GM23338 (cell line): ENCODE measurements at regions not wholly inside any gene's neighbourhood (a gene's known extent, or its start where the extent isn't known, plus 50 kb on each side); places are given as distances from the start of the nearest gene placed in this dataset.

Experiments
- ATAC-seq: fragments of 200-7000 bp; cut with Tn5 transposase; 3 replicates; pipeline ENCODE4 v1.9.1; 2020
- DNase-seq: peaks from one replicate; pipeline ENCODE4 v3.0.0-alpha.2; 2015; ENCODE audit warnings: low spot score
- H2AFZ ChIP-seq: fragments of 200-600 bp; sonication (generic); 2 replicates; pipeline ENCODE4 v1.8.0; 2016; ENCODE audit warnings: antibody characterized with exemption, mild to moderate bottlenecking, moderate library complexity
- H3F3A ChIP-seq: fragments of 200-600 bp; sonication (generic); replicated peaks from 2 replicates; pipeline ENCODE4 v1.8.0; 2017; ENCODE audit warnings: antibody characterized with exemption, mixed run types, low read depth
- H3K27ac ChIP-seq: fragments of 200-600 bp; sonication (generic); 2 replicates; pipeline ENCODE4 v1.6.1; 2016; ENCODE audit warnings: low read depth
- H3K27me3 ChIP-seq: fragments of 200-600 bp; sonication (generic); 2 replicates; pipeline ENCODE4 v1.8.0; 2016; ENCODE audit warnings: mild to moderate bottlenecking, mixed run types, moderate library complexity; ENCODE audit not compliant: insufficient read depth
- H3K36me3 ChIP-seq: fragments of 200-600 bp; sonication (generic); 2 replicates; pipeline ENCODE4 v1.8.0; 2016; ENCODE audit warnings: mild to moderate bottlenecking; ENCODE audit not compliant: insufficient read depth
- H3K4me1 ChIP-seq: fragments of 200-600 bp; sonication (generic); 2 replicates; pipeline ENCODE4 v1.8.0; 2016; ENCODE audit warnings: mild to moderate bottlenecking, moderate library complexity; ENCODE audit not compliant: insufficient read depth
- H3K4me2 ChIP-seq: fragments of 200-600 bp; sonication (generic); 2 replicates; pipeline ENCODE4 v1.7.1; 2017; ENCODE audit warnings: mixed run types
- H3K4me3 ChIP-seq: fragments of 200-600 bp; sonication (generic); 2 replicates; pipeline ENCODE4 v1.6.1; 2016; ENCODE audit warnings: mixed run types
- H3K79me2 ChIP-seq: fragments of 200-600 bp; sonication (generic); replicated peaks from 2 replicates; pipeline ENCODE4 v1.8.0; 2017; ENCODE audit warnings: mild to moderate bottlenecking; ENCODE audit not compliant: insufficient read depth
- H3K9me2 ChIP-seq: fragments of 200-600 bp; sonication (generic); 2 replicates; pipeline ENCODE4 v1.8.0; 2017; ENCODE audit not compliant: insufficient read depth
- H4K20me1 ChIP-seq: fragments of 200-600 bp; sonication (generic); replicated peaks from 2 replicates; pipeline ENCODE4 v1.8.0; 2017; ENCODE audit warnings: mild to moderate bottlenecking; ENCODE audit not compliant: insufficient read depth
- H3K27ac Mint-ChIP-seq: 2 replicates; pipeline ENCODE4 v1.8.0; 2020; ENCODE audit warnings: inconsistent platforms, mild to moderate bottlenecking, moderate library complexity, mixed read lengths
- H3K27me3 Mint-ChIP-seq: 3 replicates; pipeline ENCODE4 v1.8.0; 2022; ENCODE audit warnings: low read depth, mild to moderate bottlenecking, moderate library complexity, mixed read lengths, inconsistent platforms; ENCODE audit not compliant: insufficient read depth, poor library complexity
- H3K36me3 Mint-ChIP-seq: 3 replicates; pipeline ENCODE4 v1.8.0; 2021; ENCODE audit warnings: low read depth, mild to moderate bottlenecking, inconsistent platforms, moderate library complexity, mixed read lengths
- H3K4me1 Mint-ChIP-seq: 3 replicates; pipeline ENCODE4 v1.8.0; 2020; ENCODE audit warnings: mild to moderate bottlenecking, inconsistent platforms, mixed read lengths
- H3K4me3 Mint-ChIP-seq: 3 replicates; pipeline ENCODE4 v1.8.0; 2021; ENCODE audit warnings: moderate library complexity, mild to moderate bottlenecking, inconsistent platforms, mixed read lengths
- H3K9me3 Mint-ChIP-seq: 3 replicates; pipeline ENCODE4 v1.8.0; 2020; ENCODE audit warnings: moderate library complexity, mild to moderate bottlenecking, inconsistent platforms, mixed read lengths
- CREB1 ChIP-seq: fragments of 250-450 bp; sonication (Bioruptor Pico); IDR thresholded peaks from 2 replicates; pipeline ENCODE4 v1.5.0; 2020; ENCODE audit warnings: low read depth, mild to moderate bottlenecking, moderate library complexity
- EZH2 ChIP-seq: fragments of 200-600 bp; sonication (generic); IDR thresholded peaks from one replicate; pipeline ENCODE4 v1.8.0; 2017; ENCODE audit warnings: antibody characterized with exemption, mild to moderate bottlenecking, low read depth; ENCODE audit not compliant: unreplicated experiment
- EZH2phosphoT487 ChIP-seq: fragments of 200-600 bp; sonication (generic); IDR thresholded peaks from one replicate; pipeline ENCODE4 v1.8.1; 2018; ENCODE audit warnings: antibody characterized with exemption; ENCODE audit not compliant: unreplicated experiment
- NANOG ChIP-seq: IDR thresholded peaks from 2 replicates; pipeline ENCODE4 v1.6.1; 2016; ENCODE audit warnings: antibody characterized with exemption, borderline replicate concordance
- POLR2AphosphoS5 ChIP-seq: IDR thresholded peaks from 2 replicates; pipeline ENCODE4 v1.6.1; 2016; ENCODE audit warnings: antibody characterized with exemption, low read depth
- ZNF114 ChIP-seq: fragments of 250-450 bp; sonication (Bioruptor Pico); IDR thresholded peaks from 2 replicates; pipeline ENCODE4 v1.5.0; 2020; ENCODE audit warnings: mild to moderate bottlenecking, moderate library complexity
- ZNF331 ChIP-seq: fragments of 250-450 bp; sonication (Bioruptor Pico); IDR thresholded peaks from 2 replicates; pipeline ENCODE4 v1.5.0; 2020; ENCODE audit warnings: low read depth, mild to moderate bottlenecking, moderate library complexity
- TF ChIP-seq, protein P1 (sequence below): fragments of 250-450 bp; sonication (Bioruptor Pico); IDR thresholded peaks from 2 replicates; pipeline ENCODE4 v1.5.0; 2020; ENCODE audit warnings: mild to moderate bottlenecking, moderate library complexity
- TF ChIP-seq, protein P2 (sequence below), 2 experiments: fragments of 200-600 bp in 1 of 2; sonication (generic) in 1 of 2; conservative IDR thresholded peaks; 2 replicates each; pipeline versions ENCODE4 v1.5.1 to v1.6.1; 2016 to 2017; ENCODE audit warnings: antibody characterized with exemption in 2 of 2, low read depth in 2 of 2, mild to moderate bottlenecking in 2 of 2, moderate library complexity in 1 of 2
- TF ChIP-seq, protein P3 (sequence below): IDR thresholded peaks from one replicate; pipeline ENCODE4 v1.6.1; 2018; ENCODE audit warnings: antibody characterized with exemption; ENCODE audit not compliant: unreplicated experiment

DNA sequence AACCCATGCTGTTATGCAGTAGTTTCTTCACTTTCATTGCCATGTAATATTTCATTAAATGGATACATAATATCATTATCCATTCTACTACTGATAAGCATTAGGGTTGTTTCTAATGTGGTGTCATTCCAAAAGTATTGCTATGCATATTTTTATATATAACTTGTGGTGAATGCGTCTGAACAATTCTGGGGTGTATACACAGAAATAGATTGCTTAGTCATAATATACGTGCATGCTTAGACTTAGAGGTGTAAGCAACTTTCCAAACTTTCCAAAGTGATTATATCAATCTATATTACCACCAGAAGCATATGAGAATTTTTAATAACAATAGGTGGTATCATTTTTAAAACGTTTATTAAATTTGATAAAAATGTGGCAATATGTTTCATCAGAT is 540.9 kb downstream of the DSC3 start:
- no peaks in the 10 kb centered on the region for H3K36me3 ChIP-seq
- H3K4me1 Mint-ChIP-seq, result no peaks in the 10 kb centered on the region
- no peaks in the 10 kb centered on the region for H3K79me2 ChIP-seq
- H3K9me2 ChIP-seq, result no peaks in the 10 kb centered on the region
- H3K27ac Mint-ChIP-seq, result no peak overlapping the region
- no peak for ATAC-seq
- TF ChIP-seq EZH2phosphoT487 (no peak), POLR2AphosphoS5 (no peak), CREB1 (CRISPR knock-in tag) (no peak)
- no peaks in the 10 kb centered on the region for H3F3A ChIP-seq
- DNase-seq, result no peak
- H3K27me3 ChIP-seq, result no peaks in the 10 kb centered on the region
- no peak overlapping the region for H3K27ac ChIP-seq
- no peaks in the 10 kb centered on the region for H3K27me3 Mint-ChIP-seq
- no peak overlapping the region for H3K4me3 Mint-ChIP-seq
- H3K36me3 Mint-ChIP-seq, result no peaks in the 10 kb centered on the region
- no peak overlapping the region for H3K4me2 ChIP-seq
- H3K9me3 Mint-ChIP-seq, result no peaks in the 10 kb centered on the region
- no peak overlapping the region for H2AFZ ChIP-seq
- H3K4me3 ChIP-seq, result no peak overlapping the region
- H3K4me1 ChIP-seq, result no peaks in the 10 kb centered on the region
- no peaks in the 10 kb centered on the region for H4K20me1 ChIP-seq

DNA sequence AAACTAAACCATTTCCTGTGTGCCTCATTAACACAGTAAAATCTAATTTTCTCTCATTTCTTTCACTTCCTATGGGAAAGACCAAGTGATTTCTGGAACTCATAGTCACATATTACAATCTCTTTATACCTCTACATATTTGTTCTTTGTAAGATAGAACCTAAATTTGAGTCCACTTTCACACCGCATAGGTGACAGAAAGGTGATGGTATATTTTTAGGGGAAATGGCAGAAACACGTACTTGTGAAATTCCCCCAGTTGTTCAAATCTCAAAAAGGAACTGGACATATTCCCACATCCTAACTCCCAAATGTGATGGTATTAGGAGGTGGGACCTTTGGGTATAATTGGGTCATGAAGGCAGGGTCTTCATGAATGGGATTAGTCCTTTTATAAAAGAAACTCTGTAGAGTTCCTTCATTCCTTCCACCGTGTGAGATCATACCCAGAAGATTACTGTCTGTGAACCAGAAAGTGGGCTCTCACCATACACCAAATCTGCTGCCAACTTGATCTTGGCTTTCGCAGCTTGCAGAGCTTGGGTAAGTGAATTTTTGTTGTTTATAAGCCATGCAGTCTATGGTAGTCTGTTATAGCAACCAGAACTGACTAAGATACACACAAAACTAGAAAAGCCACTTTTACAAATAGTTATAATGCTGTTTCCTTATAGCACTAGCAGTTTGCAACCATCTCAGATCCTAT is 542.1 kb downstream of the DSC3 start:
- Histone ChIP-seq H3K79me2 (no peaks in the 10 kb centered on the region), H2AFZ (no peak overlapping the region), H3K4me3 (no peak overlapping the region), H3K27ac (no peak overlapping the region), H3K9me2 (no peaks in the 10 kb centered on the region), H3K4me1 (0 out of 2 replicates have a peak, but pooled peaks cover under 1% of the 10 kb centered on the region), H4K20me1 (no peaks in the 10 kb centered on the region), H3K4me2 (no peak overlapping the region), H3K27me3 (no peaks in the 10 kb centered on the region), H3K36me3 (no peaks in the 10 kb centered on the region), H3F3A (no peaks in the 10 kb centered on the region)
- Mint-ChIP-seq H3K4me3 (no peak overlapping the region), H3K9me3 (no peaks in the 10 kb centered on the region), H3K4me1 (peaks cover 2% of the 10 kb centered on the region; the same call in 2 of the 3 replicates), H3K27me3 (no peaks in the 10 kb centered on the region), H3K27ac (no peak overlapping the region), H3K36me3 (no peaks in the 10 kb centered on the region)
- DNase-seq (no peak), ATAC-seq (no peak)
- TF ChIP-seq EZH2, result no peak
- no peak for TF ChIP-seq NANOG
- TF ChIP-seq, protein P1, sequence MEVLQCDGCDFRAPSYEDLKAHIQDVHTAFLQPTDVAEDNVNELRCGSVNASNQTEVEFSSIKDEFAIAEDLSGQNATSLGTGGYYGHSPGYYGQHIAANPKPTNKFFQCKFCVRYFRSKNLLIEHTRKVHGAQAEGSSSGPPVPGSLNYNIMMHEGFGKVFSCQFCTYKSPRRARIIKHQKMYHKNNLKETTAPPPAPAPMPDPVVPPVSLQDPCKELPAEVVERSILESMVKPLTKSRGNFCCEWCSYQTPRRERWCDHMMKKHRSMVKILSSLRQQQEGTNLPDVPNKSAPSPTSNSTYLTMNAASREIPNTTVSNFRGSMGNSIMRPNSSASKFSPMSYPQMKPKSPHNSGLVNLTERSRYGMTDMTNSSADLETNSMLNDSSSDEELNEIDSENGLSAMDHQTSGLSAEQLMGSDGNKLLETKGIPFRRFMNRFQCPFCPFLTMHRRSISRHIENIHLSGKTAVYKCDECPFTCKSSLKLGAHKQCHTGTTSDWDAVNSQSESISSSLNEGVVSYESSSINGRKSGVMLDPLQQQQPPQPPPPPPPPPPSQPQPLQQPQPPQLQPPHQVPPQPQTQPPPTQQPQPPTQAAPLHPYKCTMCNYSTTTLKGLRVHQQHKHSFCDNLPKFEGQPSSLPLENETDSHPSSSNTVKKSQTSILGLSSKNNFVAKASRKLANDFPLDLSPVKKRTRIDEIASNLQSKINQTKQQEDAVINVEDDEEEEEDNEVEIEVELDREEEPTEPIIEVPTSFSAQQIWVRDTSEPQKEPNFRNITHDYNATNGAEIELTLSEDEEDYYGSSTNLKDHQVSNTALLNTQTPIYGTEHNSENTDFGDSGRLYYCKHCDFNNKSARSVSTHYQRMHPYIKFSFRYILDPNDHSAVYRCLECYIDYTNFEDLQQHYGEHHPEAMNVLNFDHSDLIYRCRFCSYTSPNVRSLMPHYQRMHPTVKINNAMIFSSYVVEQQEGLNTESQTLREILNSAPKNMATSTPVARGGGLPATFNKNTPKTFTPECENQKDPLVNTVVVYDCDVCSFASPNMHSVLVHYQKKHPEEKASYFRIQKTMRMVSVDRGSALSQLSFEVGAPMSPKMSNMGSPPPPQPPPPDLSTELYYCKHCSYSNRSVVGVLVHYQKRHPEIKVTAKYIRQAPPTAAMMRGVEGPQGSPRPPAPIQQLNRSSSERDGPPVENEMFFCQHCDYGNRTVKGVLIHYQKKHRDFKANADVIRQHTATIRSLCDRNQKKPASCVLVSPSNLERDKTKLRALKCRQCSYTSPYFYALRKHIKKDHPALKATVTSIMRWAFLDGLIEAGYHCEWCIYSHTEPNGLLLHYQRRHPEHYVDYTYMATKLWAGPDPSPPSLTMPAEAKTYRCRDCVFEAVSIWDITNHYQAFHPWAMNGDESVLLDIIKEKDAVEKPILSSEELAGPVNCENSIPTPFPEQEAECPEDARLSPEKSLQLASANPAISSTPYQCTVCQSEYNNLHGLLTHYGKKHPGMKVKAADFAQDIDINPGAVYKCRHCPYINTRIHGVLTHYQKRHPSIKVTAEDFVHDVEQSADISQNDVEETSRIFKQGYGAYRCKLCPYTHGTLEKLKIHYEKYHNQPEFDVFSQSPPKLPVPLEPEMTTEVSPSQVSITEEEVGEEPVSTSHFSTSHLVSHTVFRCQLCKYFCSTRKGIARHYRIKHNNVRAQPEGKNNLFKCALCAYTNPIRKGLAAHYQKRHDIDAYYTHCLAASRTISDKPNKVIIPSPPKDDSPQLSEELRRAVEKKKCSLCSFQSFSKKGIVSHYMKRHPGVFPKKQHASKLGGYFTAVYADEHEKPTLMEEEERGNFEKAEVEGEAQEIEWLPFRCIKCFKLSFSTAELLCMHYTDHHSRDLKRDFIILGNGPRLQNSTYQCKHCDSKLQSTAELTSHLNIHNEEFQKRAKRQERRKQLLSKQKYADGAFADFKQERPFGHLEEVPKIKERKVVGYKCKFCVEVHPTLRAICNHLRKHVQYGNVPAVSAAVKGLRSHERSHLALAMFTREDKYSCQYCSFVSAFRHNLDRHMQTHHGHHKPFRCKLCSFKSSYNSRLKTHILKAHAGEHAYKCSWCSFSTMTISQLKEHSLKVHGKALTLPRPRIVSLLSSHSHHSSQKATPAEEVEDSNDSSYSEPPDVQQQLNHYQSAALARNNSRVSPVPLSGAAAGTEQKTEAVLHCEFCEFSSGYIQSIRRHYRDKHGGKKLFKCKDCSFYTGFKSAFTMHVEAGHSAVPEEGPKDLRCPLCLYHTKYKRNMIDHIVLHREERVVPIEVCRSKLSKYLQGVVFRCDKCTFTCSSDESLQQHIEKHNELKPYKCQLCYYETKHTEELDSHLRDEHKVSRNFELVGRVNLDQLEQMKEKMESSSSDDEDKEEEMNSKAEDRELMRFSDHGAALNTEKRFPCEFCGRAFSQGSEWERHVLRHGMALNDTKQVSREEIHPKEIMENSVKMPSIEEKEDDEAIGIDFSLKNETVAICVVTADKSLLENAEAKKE (CRISPR knock-in tag), result no peak
- TF ChIP-seq CREB1 (CRISPR knock-in tag), result no peak
- TF ChIP-seq, protein P2, sequence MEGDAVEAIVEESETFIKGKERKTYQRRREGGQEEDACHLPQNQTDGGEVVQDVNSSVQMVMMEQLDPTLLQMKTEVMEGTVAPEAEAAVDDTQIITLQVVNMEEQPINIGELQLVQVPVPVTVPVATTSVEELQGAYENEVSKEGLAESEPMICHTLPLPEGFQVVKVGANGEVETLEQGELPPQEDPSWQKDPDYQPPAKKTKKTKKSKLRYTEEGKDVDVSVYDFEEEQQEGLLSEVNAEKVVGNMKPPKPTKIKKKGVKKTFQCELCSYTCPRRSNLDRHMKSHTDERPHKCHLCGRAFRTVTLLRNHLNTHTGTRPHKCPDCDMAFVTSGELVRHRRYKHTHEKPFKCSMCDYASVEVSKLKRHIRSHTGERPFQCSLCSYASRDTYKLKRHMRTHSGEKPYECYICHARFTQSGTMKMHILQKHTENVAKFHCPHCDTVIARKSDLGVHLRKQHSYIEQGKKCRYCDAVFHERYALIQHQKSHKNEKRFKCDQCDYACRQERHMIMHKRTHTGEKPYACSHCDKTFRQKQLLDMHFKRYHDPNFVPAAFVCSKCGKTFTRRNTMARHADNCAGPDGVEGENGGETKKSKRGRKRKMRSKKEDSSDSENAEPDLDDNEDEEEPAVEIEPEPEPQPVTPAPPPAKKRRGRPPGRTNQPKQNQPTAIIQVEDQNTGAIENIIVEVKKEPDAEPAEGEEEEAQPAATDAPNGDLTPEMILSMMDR (conservative IDR thresholded peaks at IDR 0.05; ENCODE audit: low read depth in 2 of 2), result no peak
- TF ChIP-seq EZH2phosphoT487, result no peak
- TF ChIP-seq ZNF331 (CRISPR knock-in tag), result no peak
- TF ChIP-seq, protein P3, sequence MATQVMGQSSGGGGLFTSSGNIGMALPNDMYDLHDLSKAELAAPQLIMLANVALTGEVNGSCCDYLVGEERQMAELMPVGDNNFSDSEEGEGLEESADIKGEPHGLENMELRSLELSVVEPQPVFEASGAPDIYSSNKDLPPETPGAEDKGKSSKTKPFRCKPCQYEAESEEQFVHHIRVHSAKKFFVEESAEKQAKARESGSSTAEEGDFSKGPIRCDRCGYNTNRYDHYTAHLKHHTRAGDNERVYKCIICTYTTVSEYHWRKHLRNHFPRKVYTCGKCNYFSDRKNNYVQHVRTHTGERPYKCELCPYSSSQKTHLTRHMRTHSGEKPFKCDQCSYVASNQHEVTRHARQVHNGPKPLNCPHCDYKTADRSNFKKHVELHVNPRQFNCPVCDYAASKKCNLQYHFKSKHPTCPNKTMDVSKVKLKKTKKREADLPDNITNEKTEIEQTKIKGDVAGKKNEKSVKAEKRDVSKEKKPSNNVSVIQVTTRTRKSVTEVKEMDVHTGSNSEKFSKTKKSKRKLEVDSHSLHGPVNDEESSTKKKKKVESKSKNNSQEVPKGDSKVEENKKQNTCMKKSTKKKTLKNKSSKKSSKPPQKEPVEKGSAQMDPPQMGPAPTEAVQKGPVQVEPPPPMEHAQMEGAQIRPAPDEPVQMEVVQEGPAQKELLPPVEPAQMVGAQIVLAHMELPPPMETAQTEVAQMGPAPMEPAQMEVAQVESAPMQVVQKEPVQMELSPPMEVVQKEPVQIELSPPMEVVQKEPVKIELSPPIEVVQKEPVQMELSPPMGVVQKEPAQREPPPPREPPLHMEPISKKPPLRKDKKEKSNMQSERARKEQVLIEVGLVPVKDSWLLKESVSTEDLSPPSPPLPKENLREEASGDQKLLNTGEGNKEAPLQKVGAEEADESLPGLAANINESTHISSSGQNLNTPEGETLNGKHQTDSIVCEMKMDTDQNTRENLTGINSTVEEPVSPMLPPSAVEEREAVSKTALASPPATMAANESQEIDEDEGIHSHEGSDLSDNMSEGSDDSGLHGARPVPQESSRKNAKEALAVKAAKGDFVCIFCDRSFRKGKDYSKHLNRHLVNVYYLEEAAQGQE, result no peak
- TF ChIP-seq ZNF114, result no peak
- no peak for TF ChIP-seq POLR2AphosphoS5
